Dedifferentiated amniotic fluid mesenchymal stem cell (primary cell): ENCODE measurements at regions not wholly inside any gene's neighbourhood (a gene's known extent, or its start where the extent isn't known, plus 50 kb on each side); places are given as distances from the start of the nearest gene placed in this dataset.

Experiments used
- DNase-seq: peaks from one replicate; pipeline ENCODE4 v3.0.0-alpha.2; 2016; ENCODE audit errors: extremely low spot score

DNA sequence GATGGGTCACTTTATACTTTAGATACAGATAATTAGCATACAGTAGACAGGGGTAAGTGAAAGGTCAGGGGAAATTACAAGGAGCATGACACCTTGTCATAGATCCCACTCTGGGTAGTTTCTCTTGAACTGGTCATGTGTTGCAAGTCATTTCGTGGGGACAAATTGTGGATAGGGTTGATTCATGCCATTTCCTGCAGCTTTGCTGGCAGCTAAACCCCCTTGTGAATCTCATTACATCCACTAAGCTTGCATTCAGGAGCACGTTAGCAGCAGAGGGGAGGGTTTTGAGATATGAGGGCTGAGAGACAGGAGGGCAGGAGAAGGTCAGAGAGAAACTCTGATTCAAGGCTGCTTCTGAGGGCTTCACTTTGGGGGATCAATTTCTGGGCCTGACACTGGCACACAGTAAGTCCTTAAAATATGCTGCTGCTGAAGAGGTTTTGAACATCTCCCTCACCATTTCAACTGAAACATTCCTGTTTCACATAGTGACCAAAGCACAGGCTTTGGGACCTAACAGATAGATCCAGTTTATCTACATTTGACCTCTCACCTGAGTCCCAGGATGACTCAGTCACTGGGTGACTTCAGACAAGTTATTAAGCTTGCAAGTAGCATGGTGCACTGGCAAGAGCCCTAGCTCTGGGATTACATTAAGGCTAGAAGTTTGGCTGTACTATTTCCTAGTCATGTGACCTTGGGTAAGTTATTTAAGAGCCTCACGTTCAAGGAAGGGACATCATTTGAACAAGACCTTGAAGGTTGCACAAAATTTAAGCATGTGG, 206.0 kb upstream of the USP24 start:
- DNase-seq = no peak

DNA sequence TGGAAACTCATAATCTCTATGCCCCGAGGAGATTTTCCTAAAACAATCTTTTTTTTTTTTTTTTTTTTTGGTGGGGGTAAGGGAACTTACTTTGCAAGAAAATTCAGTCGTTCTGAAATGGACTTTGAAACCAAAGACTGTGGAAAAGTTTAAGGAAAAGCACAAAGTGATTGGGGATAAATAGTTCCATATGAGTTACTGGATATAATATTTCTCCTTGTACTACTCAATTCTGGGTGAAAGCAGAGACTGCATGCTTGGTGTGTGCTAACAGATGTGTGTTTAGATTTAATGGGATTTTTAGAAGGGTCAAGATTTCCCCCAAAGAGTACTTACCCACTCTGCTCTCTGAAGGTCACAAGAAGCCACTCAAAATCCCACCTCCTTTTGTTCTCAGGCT, 204.9 kb upstream of the USP24 start:
- DNase-seq = peak; percentile 25

DNA sequence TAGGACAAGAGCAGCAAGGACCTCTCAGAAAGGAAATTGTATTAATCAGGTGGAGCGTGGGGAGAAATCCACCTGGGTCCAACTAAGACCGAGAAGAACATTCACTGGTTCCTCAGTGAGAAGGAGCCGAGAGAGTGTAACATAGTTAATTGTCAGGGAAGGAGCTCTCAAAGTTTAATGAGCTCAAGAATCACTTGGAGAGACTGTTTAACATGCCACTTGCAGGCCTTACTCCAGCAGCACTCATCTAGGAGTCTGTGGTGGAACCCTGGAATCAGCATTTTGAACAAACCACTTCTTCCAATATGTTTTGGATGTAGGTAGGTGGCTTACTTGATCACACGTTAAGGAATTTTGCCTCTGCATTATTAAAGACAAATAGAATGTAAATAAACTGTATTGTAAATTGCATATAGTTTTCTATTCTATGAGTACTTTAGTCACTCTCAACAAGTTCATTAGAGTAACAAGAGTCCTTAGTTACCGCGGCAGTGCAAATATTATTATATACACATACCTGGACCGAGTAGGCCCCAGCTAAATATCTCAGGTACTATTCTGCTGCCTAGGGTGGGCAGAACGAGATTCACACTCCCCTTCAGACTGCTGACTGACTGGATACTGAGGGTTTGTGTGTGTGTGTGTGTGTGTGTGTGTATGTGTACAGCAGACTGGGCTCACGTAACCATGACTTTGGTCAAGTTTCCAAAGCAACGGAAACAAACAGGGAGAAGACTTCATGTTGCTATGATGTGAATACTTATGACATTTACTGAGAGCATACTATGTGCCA, 203.2 kb upstream of the USP24 start:
- DNase-seq = no peak

DNA sequence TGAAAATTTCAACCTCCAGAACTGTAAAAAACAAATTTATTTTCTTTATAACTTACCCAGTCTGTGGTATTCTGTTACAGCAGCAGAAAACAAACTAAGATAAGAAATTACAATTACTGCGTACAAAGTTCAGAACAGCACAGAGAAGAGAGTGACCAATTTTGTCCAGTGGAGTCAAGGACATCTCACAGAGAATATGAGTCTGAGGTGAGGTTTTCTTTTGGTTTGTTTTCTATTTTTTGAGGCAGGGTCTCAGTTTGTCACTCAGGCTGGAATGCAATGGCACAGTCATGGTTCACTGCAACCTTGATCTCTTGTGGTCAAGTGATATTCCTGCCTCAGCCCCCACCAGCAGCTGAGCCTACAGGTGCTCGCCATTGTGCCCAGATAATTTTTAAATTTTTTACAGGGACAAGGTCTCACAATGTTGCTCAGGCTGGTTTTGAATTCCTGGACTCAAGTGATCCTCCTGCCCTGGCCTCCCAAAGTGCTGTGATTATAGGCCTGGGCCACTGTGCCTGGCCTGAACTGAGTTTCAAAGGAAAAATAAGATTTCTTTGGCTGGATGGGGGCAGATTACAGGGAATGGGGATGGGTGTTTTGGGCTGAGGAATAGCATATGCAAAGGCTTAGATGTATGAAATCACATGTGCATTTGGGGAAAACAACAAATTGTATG, 201.1 kb upstream of the USP24 start:
- no peak for DNase-seq

DNA sequence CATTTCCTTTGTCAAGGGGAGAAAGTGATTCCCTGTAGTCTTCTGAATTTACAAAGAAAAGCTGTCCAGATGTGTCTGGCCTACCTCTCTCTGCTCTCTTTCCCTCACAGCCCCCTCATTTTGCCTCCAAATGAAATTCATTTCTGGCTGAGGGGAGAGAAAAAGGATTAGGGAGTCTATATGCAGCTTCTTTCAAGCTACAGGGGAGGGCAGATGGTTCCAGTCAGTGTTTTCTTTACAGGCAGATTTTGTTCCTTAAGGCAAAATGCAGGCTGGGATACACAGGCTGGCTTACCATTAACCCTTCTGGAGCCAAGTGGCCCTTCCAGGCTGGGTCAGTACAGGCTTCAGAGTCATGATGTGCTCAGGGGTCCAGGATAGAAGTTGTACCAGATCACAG, 198.1 kb upstream of the USP24 start:
- DNase-seq = no peak

DNA sequence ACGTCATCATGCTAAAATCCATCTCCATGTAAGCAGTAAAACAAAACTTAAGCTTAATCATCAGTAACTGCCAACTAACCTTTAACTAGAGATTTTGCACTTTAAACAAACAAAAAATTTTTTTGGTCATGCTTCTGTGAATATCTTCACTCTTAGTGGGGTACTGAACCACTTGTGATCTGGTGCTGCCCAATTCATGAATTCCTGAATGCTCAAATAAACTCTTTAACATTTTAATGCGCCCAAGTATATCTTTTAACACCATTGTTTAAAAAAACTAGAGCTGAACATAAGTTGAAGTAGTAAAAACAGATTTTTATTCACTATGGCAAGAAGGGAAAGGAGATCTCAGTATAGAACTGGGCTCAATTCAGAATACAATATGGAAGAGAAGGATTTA, 196.9 kb upstream of the USP24 start:
- no peak for DNase-seq

DNA sequence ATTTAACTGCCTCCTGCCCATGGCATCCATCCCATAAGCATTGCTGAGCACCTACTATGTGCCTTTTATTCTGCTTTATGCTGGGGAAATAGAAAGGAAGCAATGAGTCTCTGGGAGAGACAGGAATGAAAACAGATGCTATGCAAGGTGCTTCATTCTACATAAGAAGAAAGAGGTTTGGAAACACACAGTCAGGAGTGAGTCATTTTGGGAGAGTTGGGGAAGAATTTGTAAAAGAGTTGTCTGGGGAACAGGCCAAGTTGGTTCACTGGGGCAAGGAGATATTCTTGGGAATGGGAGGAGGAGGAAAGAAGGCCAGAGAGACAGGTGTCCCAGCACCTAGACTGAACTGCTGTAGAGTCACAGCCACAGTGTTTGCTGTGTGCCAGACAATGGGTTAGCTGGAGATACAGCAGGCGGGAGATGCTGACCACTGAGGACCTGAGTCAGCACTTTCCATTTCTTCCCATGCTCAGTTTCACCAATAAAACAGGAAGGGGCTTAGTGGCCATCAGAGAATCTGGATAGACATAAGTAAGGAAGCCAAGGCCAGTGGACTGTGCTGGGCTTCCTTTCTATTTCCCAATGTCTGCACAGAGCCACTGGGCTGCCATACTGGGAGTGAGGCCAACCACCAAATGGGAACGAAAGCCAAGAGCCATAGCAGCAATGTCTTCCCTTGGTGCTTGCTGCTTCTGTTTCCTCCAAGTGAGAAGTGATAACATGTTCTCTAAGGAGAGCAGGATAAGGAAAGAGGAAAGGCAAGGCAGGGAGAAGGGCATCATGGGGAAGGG, 187.7 kb upstream of the USP24 start:
- no peak for DNase-seq

DNA sequence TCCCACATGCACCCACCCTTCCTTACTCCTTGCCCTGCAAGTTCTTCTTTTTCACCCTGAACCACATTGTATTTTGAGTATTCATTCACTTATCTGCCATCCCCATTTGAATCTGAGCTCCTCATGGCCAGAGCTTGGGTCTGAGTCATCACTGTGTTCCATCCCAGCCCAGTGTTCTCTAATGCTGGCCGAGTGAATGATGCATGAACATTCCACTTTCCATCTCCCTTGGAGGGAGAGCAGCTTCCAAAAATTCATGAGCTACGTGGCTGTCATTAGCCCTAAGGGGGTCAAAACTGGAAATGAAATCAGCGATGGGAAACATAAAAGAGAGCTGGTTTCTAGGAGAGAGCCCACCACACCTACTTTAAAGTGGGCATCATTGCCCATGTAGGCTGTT, 187.0 kb upstream of the USP24 start:
- DNase-seq = peak; percentile 26

DNA sequence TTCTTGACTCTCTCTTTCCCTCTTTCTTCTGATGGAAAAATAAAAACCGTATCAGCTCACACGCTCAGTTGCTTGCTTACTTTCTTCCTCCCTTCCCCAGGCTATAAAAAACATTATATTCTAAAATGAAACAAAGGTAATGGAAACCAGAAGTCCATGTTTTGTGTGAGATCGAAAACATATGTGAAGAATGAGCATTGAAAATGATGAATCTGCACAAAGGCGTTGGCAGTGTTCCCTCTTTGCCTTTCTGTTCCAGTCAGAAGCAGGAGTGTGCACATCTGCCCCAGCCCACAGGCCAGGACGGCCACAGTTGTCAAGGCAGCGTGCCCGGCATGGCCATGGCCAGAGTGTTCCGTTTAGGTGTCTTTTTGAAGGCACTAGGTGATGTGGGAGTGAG, 185.3 kb upstream of the USP24 start:
- DNase-seq = no peak

DNA sequence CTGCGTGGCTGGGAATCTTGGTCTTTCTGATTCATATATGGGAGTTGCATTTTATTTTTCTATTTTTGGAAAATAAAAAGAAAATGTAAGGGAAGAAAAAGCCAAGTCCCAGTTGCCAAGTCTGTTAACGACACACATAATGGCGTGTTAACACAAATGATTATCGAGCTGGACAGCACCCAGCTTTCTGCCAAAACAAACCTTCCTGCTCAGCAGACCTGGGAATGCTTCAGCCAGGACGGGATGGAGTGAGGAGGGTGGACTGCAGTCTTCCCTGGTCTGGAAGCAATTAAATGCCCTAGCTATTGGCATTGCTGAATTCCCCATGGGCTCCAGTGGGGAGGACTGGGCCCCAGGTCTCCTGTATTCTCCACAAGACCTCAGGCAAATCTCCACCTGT, 184.2 kb upstream of the USP24 start:
- DNase-seq = no peak

DNA sequence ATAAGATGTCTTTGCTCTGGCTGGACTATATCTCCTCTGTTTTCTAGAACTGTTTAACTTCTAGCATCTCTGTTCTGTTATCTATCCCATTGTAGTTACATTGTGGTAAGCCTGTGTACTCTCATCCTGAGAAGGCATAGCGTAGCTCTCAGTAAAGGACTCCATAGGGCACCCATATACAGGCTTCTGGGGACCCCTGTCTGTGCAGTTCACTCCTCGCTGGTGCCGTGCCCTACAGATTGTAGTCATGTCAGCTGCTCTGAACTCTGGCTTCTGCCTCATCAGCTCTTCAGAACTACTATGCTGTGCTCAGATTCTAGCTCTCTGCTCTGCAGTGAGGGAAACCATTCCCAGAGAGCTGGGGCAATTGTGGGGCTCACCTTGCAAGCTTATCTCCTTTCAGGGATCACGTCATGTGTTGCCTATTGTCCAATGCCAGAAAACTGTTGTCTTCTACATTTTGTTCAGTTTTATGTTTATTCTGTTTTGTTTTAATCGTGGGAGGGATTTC, 181.3 kb upstream of the USP24 start:
- no peak for DNase-seq

DNA sequence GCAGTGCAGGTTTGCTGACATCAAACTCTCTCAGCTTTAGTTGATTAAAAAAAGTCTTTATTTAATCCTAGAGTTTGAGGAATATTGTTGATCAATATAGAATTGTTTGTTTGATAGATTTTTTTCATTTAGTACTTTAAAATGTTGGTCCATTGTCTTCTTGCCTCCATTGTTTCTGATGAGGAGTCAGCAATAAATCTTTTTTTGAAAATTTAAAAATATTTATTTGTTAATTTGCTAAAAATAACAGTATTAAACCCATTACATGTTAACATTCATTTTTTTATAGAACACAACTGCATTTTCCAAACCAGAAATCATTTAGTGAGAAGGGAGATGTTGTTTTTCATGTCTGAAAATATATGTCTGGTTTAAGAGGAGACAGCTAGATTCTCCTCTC, 173.8 kb upstream of the USP24 start:
- no peak for DNase-seq

DNA sequence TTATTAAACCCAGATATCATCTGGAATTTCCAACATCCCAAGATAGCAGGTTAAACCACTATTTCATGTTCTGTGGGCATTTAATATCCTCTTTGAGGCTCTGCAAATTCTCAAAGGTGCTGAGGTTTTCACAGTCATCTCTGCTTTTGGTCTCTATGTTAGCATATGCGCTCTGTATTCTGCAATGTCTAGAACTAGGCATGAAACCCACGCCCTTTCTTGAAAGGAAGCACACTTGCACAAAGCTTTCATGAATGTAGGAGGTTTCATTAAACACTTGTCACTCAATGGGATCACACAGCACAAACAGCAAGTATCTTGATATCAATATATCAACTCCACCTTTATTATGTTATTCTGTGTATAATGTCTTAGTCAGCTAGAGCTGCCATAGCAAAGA, 172.0 kb upstream of the USP24 start:
- DNase-seq = no peak

DNA sequence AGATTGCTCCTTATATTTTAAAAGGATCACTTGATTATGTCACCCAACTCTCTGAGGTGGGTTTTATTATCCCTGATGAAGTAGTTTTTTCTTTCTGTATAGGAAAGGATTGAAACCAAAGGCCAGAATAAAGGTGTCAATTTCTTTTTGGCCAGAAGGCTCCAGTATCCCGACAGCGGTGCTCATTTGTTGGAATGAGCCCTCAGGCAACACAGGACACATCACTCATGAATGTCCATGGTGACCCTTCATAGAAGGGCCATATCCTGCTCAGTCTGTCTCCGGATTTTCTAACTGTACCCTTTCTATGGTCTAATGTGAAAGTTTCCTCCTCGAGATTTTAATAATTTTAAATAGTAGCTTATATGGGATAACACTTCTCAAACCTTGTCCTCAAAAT, 171.3 kb upstream of the USP24 start:
- DNase-seq = no peak

DNA sequence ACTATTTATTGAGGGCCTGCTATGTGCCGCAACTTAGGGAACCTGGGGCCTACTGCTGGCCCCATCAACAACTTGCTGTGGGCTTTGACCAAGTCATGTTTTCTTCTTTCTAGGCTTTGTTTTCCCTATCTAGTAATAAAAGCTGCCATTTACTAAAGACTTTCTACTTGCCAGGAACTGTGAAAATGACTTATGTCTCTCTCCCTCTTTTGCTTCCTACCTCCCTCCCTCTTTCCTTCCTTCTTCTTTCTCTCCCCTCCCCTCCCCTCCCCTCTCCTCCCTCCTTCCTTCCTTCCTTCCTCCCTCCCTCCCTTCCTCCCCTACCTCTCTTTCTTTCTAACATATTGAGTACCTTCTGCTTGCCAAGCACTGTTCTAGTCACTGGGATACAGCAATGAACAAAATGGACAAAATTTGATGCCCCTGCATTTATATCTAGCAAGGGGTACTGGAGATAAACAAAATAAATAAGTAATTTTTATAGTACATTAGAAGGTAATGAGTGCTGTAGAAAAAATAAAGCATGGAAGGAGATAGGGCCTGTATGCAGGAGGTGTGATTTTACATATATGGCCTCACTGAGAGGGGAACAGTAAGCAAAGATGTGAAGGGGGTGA, 170.3 kb upstream of the USP24 start:
- DNase-seq = no peak

DNA sequence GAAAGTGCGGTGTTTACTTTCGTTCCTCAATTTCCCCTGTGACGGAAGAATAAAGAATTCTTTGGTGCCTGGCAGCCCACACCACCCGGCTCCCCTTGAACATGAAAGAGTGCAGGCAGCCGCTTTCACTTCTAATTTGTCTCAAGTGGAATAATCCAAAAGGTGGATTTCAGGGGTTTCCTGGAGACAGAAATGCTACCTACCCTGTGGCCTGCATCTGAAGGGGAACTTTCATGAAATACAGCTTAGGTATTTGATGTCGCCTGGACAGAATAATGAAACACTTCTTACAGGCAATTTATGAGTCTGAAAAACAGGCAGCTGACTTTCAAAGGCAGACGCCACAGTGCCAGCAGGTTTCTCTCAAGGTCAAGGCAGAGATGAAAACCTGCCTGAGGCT, 169.5 kb upstream of the USP24 start:
- DNase-seq = no peak

DNA sequence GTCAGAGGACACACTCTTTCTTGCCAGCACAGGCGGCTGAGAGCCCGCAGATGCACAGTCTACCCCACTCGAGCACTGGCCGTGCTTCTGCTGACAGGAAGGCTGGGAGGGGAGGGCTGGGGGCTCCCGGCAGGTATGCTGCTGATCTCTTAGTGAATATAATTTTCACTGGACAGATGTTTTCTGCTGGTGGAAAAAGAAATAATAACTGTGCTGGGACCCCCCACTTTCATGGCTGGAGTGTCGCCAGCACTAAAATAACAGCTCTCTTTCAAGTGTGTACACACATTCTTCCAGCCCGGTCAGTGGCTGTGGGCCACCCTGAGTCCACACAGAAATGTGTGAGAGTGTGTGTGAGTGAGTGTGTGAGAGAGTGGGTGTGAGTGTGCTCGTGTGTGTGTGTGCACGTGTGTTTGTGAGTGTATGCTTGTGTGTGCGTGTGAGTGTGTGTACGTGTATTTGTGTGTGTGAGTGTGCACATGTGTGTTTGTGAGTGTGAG, 167.7 kb upstream of the USP24 start:
- no peak for DNase-seq

DNA sequence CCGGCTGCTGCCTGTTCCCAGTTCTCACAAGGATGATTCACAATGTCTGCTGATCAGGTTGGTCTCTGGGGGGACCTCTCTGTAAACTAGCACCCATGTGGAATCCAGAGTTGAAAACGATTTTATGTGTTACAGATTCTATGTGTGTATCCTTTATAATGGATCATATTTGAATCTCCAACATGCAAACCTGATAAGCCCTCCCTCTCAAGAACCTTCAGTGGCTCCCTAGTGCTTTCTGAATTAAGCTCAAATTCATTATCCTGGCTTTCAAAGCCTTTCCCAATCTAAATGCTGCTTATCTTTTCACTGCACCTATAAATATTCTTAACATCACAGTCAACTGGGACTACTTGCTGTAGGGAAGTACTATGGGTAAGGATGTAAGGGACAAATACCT, 166.8 kb upstream of the USP24 start:
- no peak for DNase-seq

DNA sequence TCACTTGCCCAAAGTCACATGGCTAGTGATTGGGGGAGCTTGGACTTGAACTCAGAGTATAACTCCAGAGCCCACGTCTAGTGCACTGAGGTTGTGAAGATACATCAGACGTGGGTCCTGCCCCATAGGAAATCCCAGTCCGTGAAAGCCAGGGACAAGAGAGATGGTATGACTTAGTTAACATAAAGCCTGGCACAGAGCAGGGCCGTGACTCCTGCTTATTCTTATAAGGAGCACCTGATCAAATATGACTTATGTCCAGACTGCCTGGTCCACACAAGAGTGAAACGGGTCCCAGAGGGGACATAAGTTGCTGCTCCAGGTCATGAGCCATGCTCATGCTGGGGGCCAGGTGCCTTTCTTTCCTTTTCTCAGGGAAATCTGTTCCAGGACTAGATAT, 166.3 kb upstream of the USP24 start:
- no peak for DNase-seq

DNA sequence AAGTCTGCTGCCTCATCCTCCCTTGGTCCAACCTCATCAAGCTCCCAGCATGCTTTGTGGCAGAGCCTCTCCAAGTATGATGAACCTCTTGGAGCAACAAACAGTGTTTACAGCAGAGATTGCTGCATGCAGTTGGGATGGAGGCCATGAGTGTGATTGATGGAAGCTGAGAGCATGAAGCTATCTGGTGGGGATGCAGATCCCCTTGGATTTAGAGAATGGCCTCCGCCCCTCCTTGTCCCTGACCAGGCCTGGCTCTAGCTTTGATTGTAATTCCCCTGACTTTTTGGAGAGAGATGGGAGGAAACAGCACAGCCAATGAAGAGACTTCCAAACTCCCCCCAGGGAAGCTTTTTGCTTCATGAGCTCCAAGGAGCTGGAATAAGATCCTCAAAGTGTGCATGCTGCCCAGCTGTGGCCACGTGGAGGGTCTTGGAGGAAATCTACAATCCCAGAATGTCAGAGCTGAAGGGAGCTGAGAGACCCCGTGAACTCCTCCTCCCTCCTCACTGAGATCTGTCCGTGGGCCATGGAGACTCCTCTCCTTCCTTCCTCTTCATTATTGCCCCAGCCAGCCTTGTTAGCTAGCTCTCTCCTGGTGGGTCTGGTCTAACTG, 165.3 kb upstream of the USP24 start:
- DNase-seq = no peak

DNA sequence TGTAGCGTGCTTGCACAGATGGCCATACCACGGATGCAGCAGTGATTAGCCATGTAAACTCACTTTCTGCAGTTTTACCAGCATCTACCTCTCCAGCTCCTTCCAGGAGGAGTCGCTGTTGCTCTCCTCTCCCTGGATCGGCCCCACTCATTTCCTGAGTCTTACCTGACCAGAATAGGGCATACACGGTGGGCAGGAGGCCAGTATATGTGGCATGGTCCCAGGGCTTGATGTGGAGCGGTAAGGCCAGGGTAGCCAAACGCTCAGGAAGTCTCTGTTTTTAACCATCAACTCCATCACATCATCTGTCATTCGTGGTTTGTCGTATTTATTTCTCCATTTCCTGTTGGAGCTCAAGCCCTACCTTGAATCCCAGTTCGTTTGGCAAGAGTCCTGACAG, 163.4 kb upstream of the USP24 start:
- DNase-seq = no peak
